Tibial nerve (tissue), 4 donors: ENCODE measurements at regions not wholly inside any gene's neighbourhood (a gene's known extent, or its start where the extent isn't known, plus 50 kb on each side); places are given as distances from the start of the nearest gene placed in this dataset.

Experiments used
- DNase-seq, 2 donors: peaks; one replicate each; pipeline ENCODE4 v3.0.0-alpha.2; 2019; ENCODE audit warnings: low spot score in 2 of 2
- H3K27ac ChIP-seq, 4 donors: fragments of 200-600 bp; sonication (generic) in 3 of 4; one replicate each; pipeline ENCODE4 v1.5.1; 2017 to 2019; ENCODE audit warnings: mild to moderate bottlenecking in 1 of 4
- H3K27me3 ChIP-seq, 2 donors: fragments of 200-600 bp; sonication (generic) in 1 of 2; one replicate each; pipeline versions ENCODE4 v1.5.1 to v1.6.0; 2017 to 2019
- H3K36me3 ChIP-seq, 3 donors: fragments of 200-600 bp; sonication (generic); one replicate each; pipeline ENCODE4 v1.5.1; 2018 to 2019
- H3K4me1 ChIP-seq, 4 donors: fragments of 200-600 bp; sonication (generic) in 3 of 4; one replicate each; pipeline ENCODE4 v1.5.1; 2017 to 2019
- H3K4me3 ChIP-seq, 4 donors: fragments of 200-600 bp; sonication (generic) in 3 of 4; one replicate each; pipeline ENCODE4 v1.5.1; 2017 to 2019; ENCODE audit warnings: mild to moderate bottlenecking in 1 of 4, moderate library complexity in 1 of 4
- H3K9me3 ChIP-seq, 4 donors: fragments of 200-600 bp; sonication (generic) in 3 of 4; one replicate each; pipeline ENCODE4 v1.5.1; 2017 to 2019
- EP300 ChIP-seq, 2 donors: sonication (generic); formaldehyde crosslinking; IDR thresholded peaks; one replicate each; pipeline ENCODE4 v1.6.1; 2017; ENCODE audit warnings: antibody characterized with exemption in 2 of 2, mild to moderate bottlenecking in 1 of 2
- POLR2A ChIP-seq, 2 donors: fragments of 450-650 bp; IDR thresholded peaks; one replicate each; pipeline ENCODE4 v1.6.1; 2017; ENCODE audit warnings: antibody characterized with exemption in 2 of 2, mild to moderate bottlenecking in 2 of 2, moderate library complexity in 2 of 2
- WGBS, 2 donors: methylation state at CpG; one replicate each; pipeline ENCODE4 v1.1.5; 2018; 5-methylcytosine and 5-hydroxymethylcytosine counted together
- TF ChIP-seq, protein P1 (sequence below), 5 experiments: fragments of 200-600 bp in 3 of 5; fragments of 450-650 bp in 2 of 5; sonication (generic) in 3 of 5; IDR thresholded peaks; one replicate each; pipeline ENCODE4 v1.5.1; 2016 to 2019; ENCODE audit warnings: antibody characterized with exemption in 5 of 5, mild to moderate bottlenecking in 3 of 5, moderate library complexity in 2 of 5

DNA sequence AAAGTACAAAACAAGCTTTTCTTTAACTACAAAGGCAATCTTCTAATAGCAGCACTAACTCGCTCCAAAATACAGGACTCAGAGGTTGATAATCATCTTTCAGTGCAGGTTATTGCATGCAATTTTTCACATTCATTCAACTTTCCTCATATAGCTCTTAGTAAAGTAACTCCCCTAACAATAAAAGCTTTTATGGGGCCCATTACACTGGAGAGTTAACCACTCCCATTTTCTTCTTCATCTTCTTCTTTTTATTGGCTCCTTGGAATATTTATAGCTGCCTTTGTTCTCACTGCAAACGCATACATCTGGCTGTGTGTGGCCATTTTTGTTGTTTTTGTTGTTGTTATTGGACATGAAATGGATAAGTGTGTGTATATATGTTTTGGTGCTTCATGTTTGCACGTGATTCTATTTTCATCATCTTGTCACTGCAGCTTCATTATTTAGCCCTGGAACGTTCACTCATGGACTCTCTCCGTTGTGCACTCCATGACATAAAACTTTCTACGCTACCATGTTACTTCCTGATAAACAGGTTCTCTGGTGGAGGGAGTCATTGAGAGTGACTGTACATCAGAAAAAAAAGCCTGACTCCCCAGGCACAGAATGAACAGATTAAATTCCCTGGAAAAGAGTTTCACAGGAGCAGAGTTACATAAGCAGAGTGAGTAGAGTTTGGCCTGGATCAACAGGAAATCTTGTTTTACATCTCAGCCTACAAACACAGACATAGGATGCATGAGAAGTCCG lies 236.4 kb upstream of the SP4 start:
- no peak for DNase-seq
- H3K36me3 ChIP-seq: no peaks in the 10 kb centered on the region
- H3K4me1 ChIP-seq: no peaks in the 10 kb centered on the region
- WGBS, 2 donors: 50 to 52% methylated on average over 7 of the region's 7 CpGs
- H3K4me3 ChIP-seq: no peak overlapping the region
- no peaks in the 10 kb centered on the region for H3K9me3 ChIP-seq
- no peaks in the 10 kb centered on the region for H3K27me3 ChIP-seq
- H3K27ac ChIP-seq: no peak overlapping the region
- TF ChIP-seq EP300 (IDR thresholded peaks at IDR 0.05): no peak
- TF ChIP-seq POLR2A (IDR thresholded peaks at IDR 0.05): no peak
- TF ChIP-seq, protein P1, sequence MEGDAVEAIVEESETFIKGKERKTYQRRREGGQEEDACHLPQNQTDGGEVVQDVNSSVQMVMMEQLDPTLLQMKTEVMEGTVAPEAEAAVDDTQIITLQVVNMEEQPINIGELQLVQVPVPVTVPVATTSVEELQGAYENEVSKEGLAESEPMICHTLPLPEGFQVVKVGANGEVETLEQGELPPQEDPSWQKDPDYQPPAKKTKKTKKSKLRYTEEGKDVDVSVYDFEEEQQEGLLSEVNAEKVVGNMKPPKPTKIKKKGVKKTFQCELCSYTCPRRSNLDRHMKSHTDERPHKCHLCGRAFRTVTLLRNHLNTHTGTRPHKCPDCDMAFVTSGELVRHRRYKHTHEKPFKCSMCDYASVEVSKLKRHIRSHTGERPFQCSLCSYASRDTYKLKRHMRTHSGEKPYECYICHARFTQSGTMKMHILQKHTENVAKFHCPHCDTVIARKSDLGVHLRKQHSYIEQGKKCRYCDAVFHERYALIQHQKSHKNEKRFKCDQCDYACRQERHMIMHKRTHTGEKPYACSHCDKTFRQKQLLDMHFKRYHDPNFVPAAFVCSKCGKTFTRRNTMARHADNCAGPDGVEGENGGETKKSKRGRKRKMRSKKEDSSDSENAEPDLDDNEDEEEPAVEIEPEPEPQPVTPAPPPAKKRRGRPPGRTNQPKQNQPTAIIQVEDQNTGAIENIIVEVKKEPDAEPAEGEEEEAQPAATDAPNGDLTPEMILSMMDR (IDR thresholded peaks at IDR 0.05): no peak

DNA sequence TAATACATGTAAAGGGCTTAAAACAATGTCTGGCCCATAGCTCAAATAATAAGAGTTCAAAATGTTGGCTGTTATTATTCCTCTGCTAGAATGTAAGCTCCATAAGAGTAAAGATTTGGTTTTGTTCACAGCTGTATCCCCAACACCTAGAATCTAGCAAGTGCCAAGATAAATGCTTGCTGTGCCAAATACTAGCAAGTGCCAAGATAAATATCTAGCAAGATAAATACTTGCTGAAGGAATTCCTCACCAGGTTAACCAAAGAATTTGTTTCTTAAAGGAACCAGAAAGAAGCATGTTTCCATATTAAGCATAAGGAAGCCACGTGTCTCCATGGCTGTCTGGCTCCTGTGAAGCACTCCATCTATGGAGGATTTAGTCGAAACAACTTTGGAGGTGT lies 235.2 kb upstream of the SP4 start:
- no peaks in the 10 kb centered on the region for H3K36me3 ChIP-seq
- TF ChIP-seq POLR2A (IDR thresholded peaks at IDR 0.05): no peak
- TF ChIP-seq EP300 (IDR thresholded peaks at IDR 0.05): no peak
- TF ChIP-seq, protein P1 (IDR thresholded peaks at IDR 0.05): no peak
- H3K27me3 ChIP-seq: no peaks in the 10 kb centered on the region
- H3K27ac ChIP-seq: no peak overlapping the region
- H3K4me3 ChIP-seq: no peak overlapping the region
- 55 to 60% methylated on average over 2 of the region's 2 CpGs for WGBS, 2 donors
- H3K9me3 ChIP-seq: no peaks in the 10 kb centered on the region
- H3K4me1 ChIP-seq: no peaks in the 10 kb centered on the region
- DNase-seq: no peak

DNA sequence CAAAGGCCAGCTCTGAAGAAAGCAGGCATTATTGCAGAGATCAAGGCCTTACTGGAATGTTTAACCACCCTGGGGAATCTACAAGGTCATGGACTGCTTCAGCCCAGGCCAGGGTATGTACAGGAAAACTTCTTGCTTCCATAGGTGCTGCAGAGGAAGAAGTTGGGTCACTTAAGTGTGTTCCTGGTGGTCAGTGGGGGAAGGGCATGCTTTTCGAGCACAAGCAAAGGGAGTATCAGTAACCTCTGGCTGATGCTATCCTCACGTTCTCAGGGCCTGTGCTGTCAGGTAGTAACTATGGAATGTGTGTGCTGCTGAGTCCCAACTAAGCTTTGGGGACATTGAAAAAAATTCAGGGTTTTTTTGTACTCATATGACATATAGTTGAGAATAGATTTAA lies 234.0 kb upstream of the SP4 start:
- Histone ChIP-seq H3K9me3 (no peaks in the 10 kb centered on the region), H3K27me3 (no peaks in the 10 kb centered on the region), H3K4me3 (no peak overlapping the region), H3K4me1 (no peaks in the 10 kb centered on the region), H3K36me3 (no peaks in the 10 kb centered on the region), H3K27ac (no peak overlapping the region)
- no peak for DNase-seq
- 59 to 67% methylated on average over 2 of the region's 2 CpGs for WGBS, 2 donors
- TF ChIP-seq POLR2A (IDR thresholded peaks at IDR 0.05) (no peak), EP300 (IDR thresholded peaks at IDR 0.05) (no peak)
- TF ChIP-seq, protein P1 (IDR thresholded peaks at IDR 0.05): no peak

DNA sequence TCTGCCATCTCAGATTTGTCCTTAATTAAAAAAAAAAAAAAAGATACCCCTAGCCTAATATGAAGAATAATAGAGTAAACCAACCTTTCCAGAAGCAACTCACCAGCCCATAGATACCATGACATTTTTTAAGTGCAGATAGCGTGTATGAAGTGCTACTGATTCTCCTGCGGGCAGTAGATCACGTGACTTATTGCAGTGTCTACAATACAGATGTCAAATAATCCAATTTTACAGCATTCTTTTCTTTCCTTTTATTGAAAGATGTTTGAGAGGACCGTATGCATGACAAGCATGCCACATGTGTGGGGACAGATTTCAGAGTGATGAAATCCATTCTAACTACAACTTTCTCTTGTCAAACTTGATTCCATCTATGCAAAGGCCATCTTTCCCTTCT lies 232.9 kb upstream of the SP4 start:
- Histone ChIP-seq H3K27ac (no peak overlapping the region), H3K4me1 (no peaks in the 10 kb centered on the region), H3K4me3 (no peak overlapping the region), H3K9me3 (no peaks in the 10 kb centered on the region), H3K36me3 (no peaks in the 10 kb centered on the region), H3K27me3 (no peaks in the 10 kb centered on the region)
- DNase-seq: no peak
- WGBS, 2 donors: 78 to 88% methylated on average over 4 of the region's 4 CpGs
- no peak for TF ChIP-seq EP300 (IDR thresholded peaks at IDR 0.05)
- TF ChIP-seq POLR2A (IDR thresholded peaks at IDR 0.05): no peak
- TF ChIP-seq, protein P1 (IDR thresholded peaks at IDR 0.05): no peak

DNA sequence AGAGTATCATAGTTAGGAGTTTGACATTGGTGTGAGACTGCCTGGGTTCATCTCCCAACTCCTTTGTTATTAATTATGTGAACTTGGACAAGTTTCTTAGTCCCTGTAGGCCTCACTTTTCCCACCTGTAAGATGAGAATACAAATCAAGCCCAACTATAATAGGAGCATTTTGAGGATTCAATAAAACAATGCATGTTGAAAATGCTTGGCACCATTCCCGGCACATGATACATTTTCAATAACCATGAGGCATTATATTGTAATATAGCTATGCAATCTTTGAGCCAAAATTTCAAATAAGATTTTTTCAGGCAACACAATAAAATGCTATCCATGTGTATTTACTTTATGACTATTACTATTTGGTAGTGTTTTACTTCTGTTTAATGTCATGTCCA lies 229.0 kb upstream of the SP4 start:
- H3K4me3 ChIP-seq: no peak overlapping the region
- H3K36me3 ChIP-seq: no peaks in the 10 kb centered on the region
- H3K27ac ChIP-seq: no peak overlapping the region
- H3K4me1 ChIP-seq: no peaks in the 10 kb centered on the region
- H3K27me3 ChIP-seq: no peaks in the 10 kb centered on the region
- H3K9me3 ChIP-seq: no peaks in the 10 kb centered on the region
- WGBS, 2 donors: 72 to 77% methylated on average over 1 of the region's 1 CpG
- TF ChIP-seq EP300 (IDR thresholded peaks at IDR 0.05) (no peak), POLR2A (IDR thresholded peaks at IDR 0.05) (no peak)
- TF ChIP-seq, protein P1 (IDR thresholded peaks at IDR 0.05): no peak
- DNase-seq: no peak
